ENCODE measurements at regions not wholly inside any gene's neighbourhood (a gene's known extent, or its start where the extent isn't known, plus 50 kb on each side); places are given as distances from the start of the nearest gene placed in this dataset.

DNA sequence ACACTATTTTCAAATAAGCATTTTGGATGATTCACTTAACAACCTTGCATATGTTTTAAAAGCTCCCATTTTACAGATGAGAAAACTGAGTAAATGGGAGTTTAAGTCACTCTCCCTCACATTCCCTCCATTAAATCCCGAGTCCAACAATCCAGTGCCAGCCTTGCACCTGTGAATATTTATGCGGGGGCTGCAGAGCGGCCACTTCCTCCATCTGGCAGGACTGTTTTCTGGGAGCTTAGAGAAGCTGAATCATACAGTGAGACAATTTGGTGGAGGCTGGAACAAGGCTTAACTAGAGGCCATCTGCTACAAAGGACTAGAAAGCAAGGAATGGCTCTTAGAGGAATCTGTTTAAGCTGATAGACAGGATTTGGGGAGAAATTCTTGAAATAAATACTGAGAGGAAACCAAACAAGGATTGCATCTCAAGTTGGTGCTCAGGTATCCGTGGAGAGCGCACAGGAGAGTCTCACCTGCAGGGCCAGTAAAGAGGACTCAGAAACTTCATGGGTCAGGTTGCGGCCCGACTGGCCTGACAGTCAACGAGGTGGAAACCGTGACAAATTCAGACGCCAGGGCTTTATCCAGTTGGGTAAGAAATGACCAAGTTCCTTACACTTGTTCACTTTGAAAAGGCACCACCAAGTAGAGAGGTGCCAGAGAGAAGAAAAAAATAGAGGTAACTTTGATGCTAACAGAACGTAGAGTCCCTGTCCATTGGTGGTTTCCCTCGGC is 478.5 kb downstream of the QKI start:
- TF ChIP-seq, protein P1, sequence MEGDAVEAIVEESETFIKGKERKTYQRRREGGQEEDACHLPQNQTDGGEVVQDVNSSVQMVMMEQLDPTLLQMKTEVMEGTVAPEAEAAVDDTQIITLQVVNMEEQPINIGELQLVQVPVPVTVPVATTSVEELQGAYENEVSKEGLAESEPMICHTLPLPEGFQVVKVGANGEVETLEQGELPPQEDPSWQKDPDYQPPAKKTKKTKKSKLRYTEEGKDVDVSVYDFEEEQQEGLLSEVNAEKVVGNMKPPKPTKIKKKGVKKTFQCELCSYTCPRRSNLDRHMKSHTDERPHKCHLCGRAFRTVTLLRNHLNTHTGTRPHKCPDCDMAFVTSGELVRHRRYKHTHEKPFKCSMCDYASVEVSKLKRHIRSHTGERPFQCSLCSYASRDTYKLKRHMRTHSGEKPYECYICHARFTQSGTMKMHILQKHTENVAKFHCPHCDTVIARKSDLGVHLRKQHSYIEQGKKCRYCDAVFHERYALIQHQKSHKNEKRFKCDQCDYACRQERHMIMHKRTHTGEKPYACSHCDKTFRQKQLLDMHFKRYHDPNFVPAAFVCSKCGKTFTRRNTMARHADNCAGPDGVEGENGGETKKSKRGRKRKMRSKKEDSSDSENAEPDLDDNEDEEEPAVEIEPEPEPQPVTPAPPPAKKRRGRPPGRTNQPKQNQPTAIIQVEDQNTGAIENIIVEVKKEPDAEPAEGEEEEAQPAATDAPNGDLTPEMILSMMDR (IDR thresholded peaks at IDR 0.05; ENCODE audit: control insufficient read depth, insufficient read depth, low read depth, low read length, missing control alignments), result no peak
- no peak for DNase-seq (ENCODE audit: low read depth)
- no peak overlapping the region for H3K4me3 ChIP-seq (ENCODE audit: control insufficient read depth, low read depth, low read length)

DNA sequence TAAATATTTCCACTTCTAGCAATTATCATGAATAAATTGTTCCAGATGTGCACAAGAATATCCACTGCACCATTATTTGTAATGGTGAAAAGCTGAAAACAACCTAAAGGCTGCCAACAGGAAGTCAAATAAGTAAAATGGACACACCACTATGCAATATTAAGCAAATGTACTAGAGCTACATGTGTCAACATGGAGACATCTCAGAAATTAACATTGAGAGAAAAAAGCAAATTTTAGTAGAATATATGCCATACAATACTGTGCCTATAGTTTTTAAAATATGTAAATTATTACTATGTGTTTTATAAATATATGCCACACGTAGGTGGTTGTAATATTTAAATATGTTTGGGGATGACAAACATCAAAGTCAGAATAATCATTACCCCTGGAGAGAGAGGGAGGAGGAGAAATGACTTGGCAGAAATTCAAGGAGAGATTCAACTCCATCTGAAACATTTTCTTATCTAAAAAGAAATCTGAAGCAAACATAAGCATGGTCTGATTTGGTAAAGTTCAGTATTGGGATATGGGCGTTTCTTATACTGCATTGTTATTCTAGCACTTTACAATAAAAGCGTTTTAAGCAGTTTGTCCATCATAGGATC is 475.5 kb downstream of the QKI start:
- DNase-seq (ENCODE audit: low read depth), result no peak
- no peak overlapping the region for H3K4me3 ChIP-seq (ENCODE audit: control insufficient read depth, low read depth, low read length)
- TF ChIP-seq, protein P1 (IDR thresholded peaks at IDR 0.05; ENCODE audit: control insufficient read depth, insufficient read depth, low read depth, low read length, missing control alignments), result no peak

DNA sequence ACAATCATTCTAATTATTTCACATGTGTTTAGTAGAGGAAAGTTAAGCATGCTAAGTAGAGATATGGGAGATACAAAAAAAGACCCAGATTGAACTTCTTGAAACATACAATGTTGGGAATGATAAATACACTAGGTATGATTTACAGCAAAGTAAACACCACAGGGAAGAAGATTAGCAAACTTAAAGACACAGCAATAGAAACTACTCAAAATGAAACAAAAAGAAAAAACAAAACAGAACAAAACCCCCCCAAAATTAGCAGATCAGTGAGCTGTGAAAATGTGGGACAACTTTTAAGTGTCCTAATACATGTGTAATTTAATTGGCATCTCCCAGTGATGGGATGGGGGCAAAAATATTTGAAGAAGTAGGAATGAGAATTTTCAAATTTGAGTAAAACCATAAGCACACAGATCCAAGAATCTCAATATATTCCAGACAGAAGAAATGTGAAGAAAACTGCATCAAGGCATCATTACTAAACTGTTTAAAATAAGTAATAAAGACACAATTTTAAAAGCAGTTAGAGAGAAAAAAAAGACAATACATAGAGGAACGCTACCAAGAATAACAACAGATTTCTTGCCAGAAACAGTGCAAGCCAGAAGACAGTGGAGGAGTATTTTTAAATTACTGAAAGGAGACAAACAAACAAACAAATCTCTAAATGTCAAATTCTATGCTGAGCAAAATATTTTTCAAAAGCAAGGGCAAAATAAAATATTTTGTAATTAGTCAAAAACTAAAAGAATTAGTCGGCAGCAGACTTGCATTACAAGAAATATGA is 473.7 kb downstream of the QKI start:
- DNase-seq (ENCODE audit: low read depth), result no peak
- TF ChIP-seq, protein P1 (IDR thresholded peaks at IDR 0.05; ENCODE audit: control insufficient read depth, insufficient read depth, low read depth, low read length, missing control alignments), result no peak

DNA sequence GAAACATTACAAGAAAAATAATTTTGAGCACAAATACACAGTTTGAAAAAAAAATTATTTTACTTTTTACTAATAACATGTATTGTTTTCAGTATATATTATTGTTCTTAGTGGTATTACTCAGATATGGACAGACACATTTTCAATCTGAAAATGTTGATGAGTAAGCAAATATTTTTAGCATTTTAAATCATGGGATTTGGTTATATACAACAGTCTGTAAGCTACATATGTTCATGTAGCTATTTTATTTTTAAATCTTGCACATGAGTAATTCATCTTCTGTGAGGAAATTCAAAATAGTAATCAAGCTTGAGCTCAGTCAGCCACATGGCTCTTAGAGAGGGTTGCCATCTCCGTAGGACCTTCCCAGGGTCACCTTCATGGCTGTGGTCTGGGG is 471.9 kb downstream of the QKI start:
- no peak overlapping the region for H3K4me3 ChIP-seq (ENCODE audit: control insufficient read depth, low read depth, low read length)
- no peak for DNase-seq (ENCODE audit: low read depth)
- TF ChIP-seq, protein P1 (IDR thresholded peaks at IDR 0.05; ENCODE audit: control insufficient read depth, insufficient read depth, low read depth, low read length, missing control alignments), result no peak

More for the DNA sequence above, 473.7 kb downstream of the QKI start:
- no peak overlapping the region for H3K4me3 ChIP-seq (ENCODE audit: control insufficient read depth, low read depth, low read length)

DNA sequence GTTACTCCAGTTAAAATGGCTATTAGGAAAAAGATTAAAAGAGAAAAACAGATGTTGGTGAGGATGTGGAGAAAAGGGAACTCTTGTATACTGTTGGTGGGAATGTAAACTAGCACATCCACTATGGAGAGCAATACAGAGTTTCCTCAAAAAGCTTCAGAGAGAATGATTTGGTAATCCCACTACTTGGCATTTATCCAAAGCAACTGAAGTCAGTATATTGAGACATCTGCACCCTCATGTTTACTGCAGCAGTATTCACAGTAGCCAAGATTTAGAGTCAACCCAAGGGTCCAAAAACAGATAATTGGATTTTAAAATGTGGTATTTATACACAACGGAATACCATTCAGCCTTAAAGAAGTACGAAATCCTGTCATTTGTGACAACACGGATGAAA is 469.5 kb downstream of the QKI start:
- H3K4me3 ChIP-seq (ENCODE audit: control insufficient read depth, low read depth, low read length), result no peak overlapping the region
- TF ChIP-seq, protein P1 (IDR thresholded peaks at IDR 0.05; ENCODE audit: control insufficient read depth, insufficient read depth, low read depth, low read length, missing control alignments), result no peak
- DNase-seq (ENCODE audit: low read depth), result no peak

DNA sequence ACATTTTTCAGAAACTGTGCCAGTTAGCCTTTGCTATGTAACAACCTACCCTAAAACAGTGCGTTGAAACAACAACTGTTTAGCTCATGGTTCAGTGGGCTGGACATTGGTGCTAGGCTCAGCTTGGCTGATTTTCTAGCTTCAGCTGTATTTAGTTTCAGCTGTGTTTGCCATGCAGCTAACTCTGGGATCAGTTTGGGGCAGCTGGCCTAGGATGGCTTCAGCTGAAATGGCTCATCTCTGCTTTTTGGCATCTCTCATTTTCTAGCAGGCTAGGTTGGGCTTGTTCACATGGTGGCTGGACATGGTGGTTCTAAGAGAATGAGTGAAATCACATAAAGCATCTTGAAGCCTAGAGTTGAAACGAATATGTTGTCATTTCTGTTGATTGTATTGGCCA is 464.2 kb downstream of the QKI start:
- TF ChIP-seq, protein P1 (IDR thresholded peaks at IDR 0.05; ENCODE audit: control insufficient read depth, insufficient read depth, low read depth, low read length, missing control alignments), result no peak
- H3K4me3 ChIP-seq (ENCODE audit: control insufficient read depth, low read depth, low read length), result no peak overlapping the region
- no peak for DNase-seq (ENCODE audit: low read depth)

Data from AG09309 (cell line).